Large intestine (tissue), 3 donors: ENCODE measurements at regions not wholly inside any gene's neighbourhood (a gene's known extent, or its start where the extent isn't known, plus 50 kb on each side); places are given as distances from the start of the nearest gene placed in this dataset.
"Not testable (repeated sequence)": the region's sequence is repeated elsewhere in the genome, so short reads cannot be mapped to it uniquely, and the experiment has no call there.

Experiments used
- DNase-seq, 2 donors: peaks; one replicate each; pipeline versions ENCODE4 v3.0.0 to v3.0.0-alpha.2; 2013
- H3K27ac ChIP-seq: one replicate; pipeline ENCODE4 v1.5.1; 2013; ENCODE audit warnings: low read length
- H3K27me3 ChIP-seq: 2 replicates; pipeline ENCODE4 v1.6.1; 2013; ENCODE audit warnings: low read length; ENCODE audit not compliant: control insufficient read depth, insufficient read depth
- H3K36me3 ChIP-seq: 2 replicates; pipeline ENCODE4 v1.6.1; 2013; ENCODE audit warnings: low read length; ENCODE audit not compliant: control insufficient read depth, insufficient read depth
- H3K4me1 ChIP-seq: one replicate; pipeline ENCODE4 v1.6.1; 2013; ENCODE audit warnings: low read length; ENCODE audit not compliant: control insufficient read depth, insufficient read depth
- H3K4me3 ChIP-seq: one replicate; pipeline ENCODE4 v1.5.1; 2013; ENCODE audit warnings: low read length
- H3K9me3 ChIP-seq: one replicate; pipeline ENCODE4 v1.6.1; 2013; ENCODE audit warnings: mild to moderate bottlenecking, low read depth, low read length, moderate library complexity; ENCODE audit not compliant: control insufficient read depth
- WGBS: methylation state at CpG from one replicate; pipeline ENCODE4 v1.1.5; 2013; ENCODE audit warnings: low lambda C conversion rate; ENCODE audit not compliant: insufficient coverage; 5-methylcytosine and 5-hydroxymethylcytosine counted together

DNA sequence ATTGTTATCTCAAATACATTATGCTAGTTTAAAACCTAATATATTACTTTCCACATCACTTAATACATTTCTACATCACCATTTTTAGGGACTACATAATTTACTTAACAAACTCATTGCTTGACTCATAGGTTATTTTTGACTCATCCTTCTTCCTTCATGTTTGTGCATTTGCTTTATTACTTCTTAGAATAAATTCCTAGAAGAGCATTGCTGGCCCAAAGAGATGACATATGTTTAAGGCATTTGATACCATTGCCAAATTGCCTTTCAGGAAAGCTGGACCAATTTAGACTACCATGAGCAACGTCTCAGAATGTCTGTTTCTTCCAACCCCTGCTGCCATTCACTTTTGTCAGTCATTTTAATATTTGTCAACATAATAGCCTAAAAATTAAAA, 905.8 kb downstream of the IGSF11 start:
- Histone ChIP-seq H3K9me3 (no peaks in the 10 kb centered on the region), H3K36me3 (no peaks in the 10 kb centered on the region), H3K27ac (no peak overlapping the region), H3K4me1 (no peaks in the 10 kb centered on the region), H3K4me3 (no peak overlapping the region), H3K27me3 (no peaks in the 10 kb centered on the region)
- WGBS: 80% methylated on average over 1 of the region's 1 CpG
- no peak for DNase-seq

DNA sequence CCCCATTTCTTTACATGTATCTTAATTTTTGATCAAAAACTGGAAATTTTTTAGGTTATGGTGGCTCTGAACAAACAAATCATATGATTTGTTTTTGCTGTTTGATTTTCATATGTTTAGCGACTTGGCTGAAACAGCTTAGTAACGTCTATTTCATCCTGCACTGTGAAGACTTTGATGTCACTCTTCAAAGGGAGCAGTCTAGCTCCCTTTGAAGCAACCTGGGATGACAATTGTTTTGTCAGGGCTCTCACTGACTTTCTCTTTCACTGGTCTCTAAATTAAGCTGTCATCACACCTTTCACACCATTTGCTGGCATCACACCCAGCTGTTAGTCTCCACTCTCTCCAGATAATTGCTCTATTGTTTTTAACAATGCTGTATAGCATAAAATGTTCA, 896.9 kb downstream of the IGSF11 start:
- no peaks in the 10 kb centered on the region for H3K4me1 ChIP-seq
- no peaks in the 10 kb centered on the region for H3K36me3 ChIP-seq
- no peak for DNase-seq
- H3K4me3 ChIP-seq: no peak overlapping the region
- no CpG with 5 or more reads among the region's 2 CpGs for WGBS
- no peak overlapping the region for H3K27ac ChIP-seq
- H3K9me3 ChIP-seq: no peaks in the 10 kb centered on the region
- no peaks in the 10 kb centered on the region for H3K27me3 ChIP-seq

DNA sequence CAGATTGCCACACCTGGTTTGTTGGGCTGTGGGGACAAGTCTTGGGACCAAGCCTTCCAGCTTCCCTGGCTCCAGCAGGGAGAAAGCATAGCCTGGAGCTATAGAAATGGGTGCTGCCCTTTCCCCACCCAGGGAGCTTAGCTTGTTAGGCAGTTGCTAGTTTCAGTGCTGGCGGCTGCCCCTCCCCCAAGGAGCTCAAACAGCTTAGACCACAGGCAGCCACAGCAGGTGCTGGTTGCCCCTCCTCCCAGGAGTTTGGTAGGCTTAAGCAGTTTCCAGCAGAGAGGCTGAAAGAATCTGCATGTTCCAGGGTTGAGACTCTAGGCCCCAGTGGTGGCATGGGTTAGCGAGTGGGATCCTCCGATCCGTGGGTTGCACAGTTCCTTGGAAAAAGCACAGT, 889.7 kb downstream of the IGSF11 start:
- H3K4me3 ChIP-seq: no peak overlapping the region
- no peaks in the 10 kb centered on the region for H3K27me3 ChIP-seq
- no peak for DNase-seq
- H3K36me3 ChIP-seq: no peaks in the 10 kb centered on the region
- H3K9me3 ChIP-seq: peaks cover 7% of the 10 kb centered on the region
- H3K4me1 ChIP-seq: no peaks in the 10 kb centered on the region
- no peak overlapping the region for H3K27ac ChIP-seq
- no CpG with 5 or more reads among the region's 4 CpGs for WGBS

DNA sequence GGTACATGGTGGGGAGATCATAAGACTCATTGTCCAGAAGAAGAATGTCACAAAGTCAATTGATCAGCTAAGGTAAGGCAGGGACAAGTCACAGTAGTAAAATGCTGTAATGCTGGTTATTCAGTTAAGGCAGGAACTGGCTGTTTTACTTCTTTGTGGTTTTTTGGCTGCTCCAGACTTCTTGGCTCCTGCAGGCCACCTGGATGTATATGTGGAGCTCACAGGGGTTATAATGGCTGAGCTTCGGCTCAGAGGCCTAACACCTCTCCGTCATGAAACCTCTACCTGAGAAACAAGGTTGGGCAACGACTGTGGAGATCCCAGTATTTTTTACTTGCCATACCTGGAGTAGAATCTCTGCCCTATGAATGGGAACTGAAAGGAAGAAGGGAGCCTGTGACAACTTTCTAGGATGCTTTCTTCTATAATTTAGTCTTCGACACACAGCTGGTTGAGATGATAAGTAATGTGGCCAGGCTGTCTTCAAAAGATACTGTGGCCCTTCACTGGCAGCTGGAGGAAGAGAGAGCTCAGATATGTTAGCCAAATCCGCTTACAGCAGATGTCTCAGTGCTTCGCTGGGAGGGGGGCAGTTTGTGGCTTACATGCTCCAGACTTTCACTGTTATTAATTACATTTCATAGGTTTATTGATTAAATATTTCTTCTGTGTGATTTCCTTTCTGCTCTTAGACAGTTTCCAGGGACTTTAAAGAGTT, 887.8 kb downstream of the IGSF11 start:
- no peak overlapping the region for H3K4me3 ChIP-seq
- no peak overlapping the region for H3K27ac ChIP-seq
- DNase-seq: no peak
- no peaks in the 10 kb centered on the region for H3K4me1 ChIP-seq
- peaks cover 16% of the 10 kb centered on the region for H3K9me3 ChIP-seq
- no CpG with 5 or more reads among the region's 6 CpGs for WGBS
- no peaks in the 10 kb centered on the region for H3K36me3 ChIP-seq
- no peaks in the 10 kb centered on the region for H3K27me3 ChIP-seq

DNA sequence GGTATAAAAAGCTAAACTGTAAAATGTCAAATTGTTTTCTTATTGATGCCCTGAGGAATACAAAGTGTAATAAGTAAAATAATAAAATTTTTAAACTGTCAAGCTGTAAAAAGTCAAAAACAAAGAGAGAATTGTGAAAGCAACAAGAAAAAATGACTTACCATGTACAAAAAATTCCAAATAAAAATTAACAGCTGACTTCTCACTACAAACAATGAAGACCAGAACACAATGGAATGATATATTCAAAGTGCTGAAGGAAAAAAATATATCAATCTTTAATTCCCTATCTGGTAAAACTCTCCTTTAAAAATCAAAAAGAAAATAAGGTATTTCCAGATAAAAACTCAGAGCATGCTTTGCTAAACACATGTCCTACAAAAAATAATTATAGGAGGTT, 883.5 kb downstream of the IGSF11 start:
- Histone ChIP-seq H3K9me3 (peaks cover 10% of the 10 kb centered on the region), H3K27me3 (no peaks in the 10 kb centered on the region), H3K4me3 (no peak overlapping the region), H3K36me3 (no peaks in the 10 kb centered on the region), H3K4me1 (no peaks in the 10 kb centered on the region), H3K27ac (no peak overlapping the region)
- DNase-seq: no peak

DNA sequence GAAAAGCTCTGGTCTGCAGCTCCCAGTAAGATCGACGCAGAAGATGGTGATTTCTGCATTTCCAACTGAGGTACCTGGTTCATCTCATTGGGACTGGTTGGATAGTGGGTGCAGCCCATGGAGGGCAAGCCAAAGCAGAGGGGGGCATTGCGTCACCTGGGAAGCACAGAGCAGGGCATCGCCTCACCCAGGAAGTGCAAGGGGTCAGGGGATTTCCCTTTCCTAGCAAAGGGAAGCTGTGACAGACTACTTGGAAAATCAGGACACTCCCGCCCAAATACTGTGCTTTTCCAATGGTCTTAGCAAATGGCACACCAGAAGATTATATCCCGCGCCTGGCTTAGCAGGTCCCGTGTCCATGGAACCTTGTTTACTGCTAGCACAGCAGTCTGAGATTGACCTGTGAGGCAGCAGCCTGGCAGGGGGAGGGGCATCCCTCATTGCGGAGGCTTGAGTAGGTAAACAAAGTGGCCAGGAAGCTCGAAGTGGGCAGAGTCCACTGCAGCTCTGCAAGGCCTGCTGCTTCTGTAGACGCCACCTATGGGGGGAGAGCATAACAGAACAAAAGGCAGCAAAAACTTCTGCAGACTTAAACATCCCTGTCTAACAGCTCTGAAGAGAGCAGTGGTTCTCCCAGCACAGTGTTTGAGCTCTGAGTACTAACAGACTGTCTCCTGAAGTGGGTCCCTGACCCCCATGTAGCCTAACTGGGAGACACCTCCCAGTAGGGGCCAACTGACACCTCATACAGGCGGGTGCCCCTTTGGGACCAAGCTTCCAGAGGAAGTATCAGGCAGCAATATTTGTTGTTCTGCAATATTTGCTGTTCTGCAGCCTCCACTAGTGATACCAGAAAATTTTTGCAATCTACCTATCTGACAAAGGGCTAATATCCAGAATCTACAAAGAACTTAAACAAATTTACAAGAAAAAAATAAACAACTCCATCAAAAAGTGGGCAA, 871.7 kb downstream of the IGSF11 start:
- no CpG with 5 or more reads among the region's 12 CpGs for WGBS
- not testable (repeated sequence) for DNase-seq

DNA sequence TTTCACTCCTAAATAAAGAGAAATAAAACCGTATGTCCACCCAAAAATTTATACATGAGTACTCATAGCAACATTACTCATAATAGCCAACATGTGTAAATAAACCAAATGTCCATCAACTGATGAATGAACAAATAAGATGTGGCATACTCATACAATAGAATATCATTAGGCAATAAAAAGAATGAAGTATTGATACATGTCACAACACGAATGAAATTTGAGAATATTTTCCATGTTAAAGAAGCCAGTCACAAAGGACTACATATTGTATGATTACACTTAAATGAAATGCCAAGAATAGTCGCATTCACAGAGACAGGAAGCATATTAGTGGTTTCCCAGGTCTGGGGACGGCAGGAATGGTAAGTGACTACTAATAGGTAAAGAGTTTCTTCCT, 869.2 kb downstream of the IGSF11 start:
- H3K9me3 ChIP-seq: peaks cover 5% of the 10 kb centered on the region
- DNase-seq: no peak
- 79% methylated on average over 2 of the region's 4 CpGs for WGBS
- H3K27ac ChIP-seq: no peak overlapping the region
- H3K36me3 ChIP-seq: no peaks in the 10 kb centered on the region
- H3K4me1 ChIP-seq: no peaks in the 10 kb centered on the region
- no peaks in the 10 kb centered on the region for H3K27me3 ChIP-seq
- no peak overlapping the region for H3K4me3 ChIP-seq

More for the DNA sequence above, 871.7 kb downstream of the IGSF11 start:
- H3K9me3 ChIP-seq, H3K27me3 ChIP-seq, H3K27ac ChIP-seq, H3K36me3 ChIP-seq, H3K4me3 ChIP-seq, H3K4me1 ChIP-seq: not testable (repeated sequence)

DNA sequence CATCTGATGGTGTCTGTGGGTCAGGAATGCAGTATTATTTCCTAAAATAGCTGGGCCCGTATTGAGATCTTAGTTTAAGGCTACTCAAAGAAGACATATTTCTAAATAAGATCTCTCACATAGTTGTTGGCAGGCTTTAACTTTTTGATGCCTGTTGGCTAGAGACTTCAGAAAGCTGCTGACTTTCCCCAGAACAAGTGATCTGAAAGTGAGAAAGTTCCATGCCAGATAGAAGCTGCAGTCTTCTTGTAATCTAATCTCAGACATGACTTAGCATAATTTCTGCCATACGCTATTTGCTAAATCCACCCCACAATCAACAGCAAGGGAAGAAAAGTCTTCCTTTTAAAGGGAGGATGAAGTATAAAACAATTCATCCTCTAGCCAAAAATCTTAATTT, 867.1 kb downstream of the IGSF11 start:
- peaks cover 17% of the 10 kb centered on the region for H3K9me3 ChIP-seq
- no peak overlapping the region for H3K4me3 ChIP-seq
- no peaks in the 10 kb centered on the region for H3K4me1 ChIP-seq
- H3K36me3 ChIP-seq: no peaks in the 10 kb centered on the region
- H3K27ac ChIP-seq: no peak overlapping the region
- 71% methylated on average over 1 of the region's 2 CpGs for WGBS
- H3K27me3 ChIP-seq: no peaks in the 10 kb centered on the region
- no peak for DNase-seq

DNA sequence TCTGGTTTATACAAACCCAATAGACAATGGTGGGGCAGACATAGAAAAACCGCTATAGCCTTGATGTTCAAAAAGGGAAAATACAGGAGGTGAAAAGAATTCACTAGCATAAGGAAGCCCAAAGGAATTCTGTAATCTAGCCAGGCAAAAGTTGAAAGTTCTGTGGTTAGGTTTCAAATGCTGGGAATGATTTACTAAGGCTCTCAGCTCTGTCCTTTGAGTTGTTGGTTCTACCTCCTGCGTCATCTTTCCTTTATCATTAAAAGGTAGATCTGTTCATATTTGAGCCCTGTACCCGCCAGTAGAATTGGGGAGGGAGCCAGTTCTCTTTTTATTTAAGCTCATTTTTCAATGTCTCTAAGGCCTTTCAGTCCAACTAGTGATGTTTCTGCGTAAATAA, 866.5 kb downstream of the IGSF11 start:
- Histone ChIP-seq H3K36me3 (no peaks in the 10 kb centered on the region), H3K27ac (no peak overlapping the region), H3K9me3 (peaks cover 14% of the 10 kb centered on the region), H3K27me3 (no peaks in the 10 kb centered on the region), H3K4me3 (no peak overlapping the region), H3K4me1 (no peaks in the 10 kb centered on the region)
- 90% methylated on average over 3 of the region's 4 CpGs for WGBS
- no peak for DNase-seq

DNA sequence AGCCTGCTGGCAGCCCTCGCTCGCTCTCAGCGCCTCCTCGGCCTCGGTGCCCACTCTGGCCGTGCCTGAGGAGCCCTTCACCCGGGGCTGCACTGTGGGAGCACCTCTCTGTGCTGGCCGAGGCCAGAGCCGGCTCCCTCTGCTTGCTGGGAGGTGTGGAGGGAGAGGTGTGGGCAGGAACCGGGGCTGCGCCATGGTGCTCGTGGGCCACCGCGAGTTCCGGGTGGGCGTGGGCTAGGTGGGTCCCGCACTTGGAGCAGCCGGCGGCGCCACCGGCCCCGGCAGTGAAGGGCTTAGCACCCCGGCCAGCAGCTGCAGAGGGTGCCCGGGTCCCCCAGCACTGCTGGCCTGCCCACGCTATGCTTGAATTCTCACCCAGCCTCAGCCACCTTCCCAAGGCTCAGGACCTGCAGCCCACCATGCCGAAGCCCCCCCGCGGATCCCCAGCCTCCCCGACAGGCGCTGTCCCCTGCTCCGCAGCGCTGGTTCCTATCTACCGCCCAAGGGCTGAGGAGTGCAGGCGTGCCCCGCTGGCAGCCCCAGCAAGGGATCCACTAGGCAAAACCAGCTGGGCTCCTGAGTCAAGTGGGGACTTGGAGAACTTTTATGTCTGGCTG, 863.3 kb downstream of the IGSF11 start:
- Histone ChIP-seq H3K27ac (no peak overlapping the region), H3K27me3 (no peaks in the 10 kb centered on the region), H3K36me3 (no peaks in the 10 kb centered on the region), H3K4me3 (no peak overlapping the region), H3K4me1 (no peaks in the 10 kb centered on the region), H3K9me3 (peaks cover 14% of the 10 kb centered on the region)
- DNase-seq: no peak
- WGBS: no CpG with 5 or more reads among the region's 35 CpGs
